Stimulated activated naive CD4-positive, alpha-beta T cell (primary cell): ENCODE measurements at regions not wholly inside any gene's neighbourhood (a gene's known extent, or its start where the extent isn't known, plus 50 kb on each side); places are given as distances from the start of the nearest gene placed in this dataset.

Source experiments
- DNase-seq, 6 experiments: peaks; one replicate each; lab custom pipeline; 2025; lab: John Stamatoyannopoulos, UW

GRCh38 chr11:112822478-112823274 is 138.5 kb upstream of the NCAM1 start:
- no peak for DNase-seq

GRCh38 chr11:112826026-112826425 is 135.2 kb upstream of the NCAM1 start:
- DNase-seq = no peak

GRCh38 chr11:112826788-112827187 is 134.4 kb upstream of the NCAM1 start:
- no peak for DNase-seq

- no peak for DNase-seq
Measured at GRCh38 chr11:112828421-112828820, 132.8 kb upstream of the NCAM1 start.

GRCh38 chr11:112829971-112830654 is 131.1 kb upstream of the NCAM1 start:
- DNase-seq = no peak

GRCh38 chr11:112831041-112831440 is 130.2 kb upstream of the NCAM1 start:
- no peak for DNase-seq

- DNase-seq = no peak
Measured at GRCh38 chr11:112831969-112832766, 129.1 kb upstream of the NCAM1 start.

- DNase-seq = no peak
Measured at GRCh38 chr11:112834277-112834755, 126.9 kb upstream of the NCAM1 start.

- no peak for DNase-seq
Measured at GRCh38 chr11:112835591-112836255, 125.5 kb upstream of the NCAM1 start.

GRCh38 chr11:112836256-112836602 is 125.0 kb upstream of the NCAM1 start:
- DNase-seq = no peak

GRCh38 chr11:112837162-112837826 is 123.9 kb upstream of the NCAM1 start:
- DNase-seq = no peak

GRCh38 chr11:112839051-112839450 is 122.2 kb upstream of the NCAM1 start:
- no peak for DNase-seq

- no peak for DNase-seq
Measured at GRCh38 chr11:112841729-112842128, 119.5 kb upstream of the NCAM1 start.

GRCh38 chr11:112842151-112842550 is 119.1 kb upstream of the NCAM1 start:
- no peak for DNase-seq

- no peak for DNase-seq
Measured at GRCh38 chr11:112844517-112844916, 116.7 kb upstream of the NCAM1 start.

GRCh38 chr11:112847568-112847967 is 113.7 kb upstream of the NCAM1 start:
- DNase-seq = no peak

GRCh38 chr11:112852143-112852866 is 108.9 kb upstream of the NCAM1 start:
- no peak for DNase-seq

- no peak for DNase-seq
Measured at GRCh38 chr11:112856133-112856532, 105.1 kb upstream of the NCAM1 start.

- no peak for DNase-seq
Measured at GRCh38 chr11:112856591-112856990, 104.6 kb upstream of the NCAM1 start.

- no peak for DNase-seq
Measured at GRCh38 chr11:112858289-112859023, 102.8 kb upstream of the NCAM1 start.
